ENCODE measurements at regions not wholly inside any gene's neighbourhood (a gene's known extent, or its start where the extent isn't known, plus 50 kb on each side); places are given as distances from the start of the nearest gene placed in this dataset.

DNA sequence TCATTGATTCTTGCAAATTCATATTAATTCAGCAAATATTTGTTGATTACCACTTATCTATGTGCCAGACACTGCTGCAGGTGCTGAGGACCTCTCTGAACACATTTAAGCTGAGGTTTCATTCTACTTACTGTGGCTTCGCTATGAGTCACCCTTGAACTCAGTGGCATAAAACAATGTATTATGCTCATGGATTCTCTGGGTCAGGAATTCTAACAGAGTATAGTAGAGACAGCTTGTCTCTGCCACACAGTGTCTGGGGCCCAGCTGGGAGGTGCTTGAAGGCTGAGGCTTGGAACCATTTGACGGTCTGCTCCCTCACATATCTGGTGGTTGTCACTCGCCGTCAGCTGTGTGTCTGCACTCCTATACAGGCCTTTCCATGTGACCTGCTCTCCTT lies 124.3 kb upstream of the NR3C1 start:
- no peak for TF ChIP-seq EZH2 (IDR thresholded peaks at IDR 0.05; ENCODE audit: low read depth)
- TF ChIP-seq, protein P1, sequence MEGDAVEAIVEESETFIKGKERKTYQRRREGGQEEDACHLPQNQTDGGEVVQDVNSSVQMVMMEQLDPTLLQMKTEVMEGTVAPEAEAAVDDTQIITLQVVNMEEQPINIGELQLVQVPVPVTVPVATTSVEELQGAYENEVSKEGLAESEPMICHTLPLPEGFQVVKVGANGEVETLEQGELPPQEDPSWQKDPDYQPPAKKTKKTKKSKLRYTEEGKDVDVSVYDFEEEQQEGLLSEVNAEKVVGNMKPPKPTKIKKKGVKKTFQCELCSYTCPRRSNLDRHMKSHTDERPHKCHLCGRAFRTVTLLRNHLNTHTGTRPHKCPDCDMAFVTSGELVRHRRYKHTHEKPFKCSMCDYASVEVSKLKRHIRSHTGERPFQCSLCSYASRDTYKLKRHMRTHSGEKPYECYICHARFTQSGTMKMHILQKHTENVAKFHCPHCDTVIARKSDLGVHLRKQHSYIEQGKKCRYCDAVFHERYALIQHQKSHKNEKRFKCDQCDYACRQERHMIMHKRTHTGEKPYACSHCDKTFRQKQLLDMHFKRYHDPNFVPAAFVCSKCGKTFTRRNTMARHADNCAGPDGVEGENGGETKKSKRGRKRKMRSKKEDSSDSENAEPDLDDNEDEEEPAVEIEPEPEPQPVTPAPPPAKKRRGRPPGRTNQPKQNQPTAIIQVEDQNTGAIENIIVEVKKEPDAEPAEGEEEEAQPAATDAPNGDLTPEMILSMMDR (conservative IDR thresholded peaks at IDR 0.05) = no peak

Measured in PC-9 (cell line).